NT2/D1 (cell line): ENCODE measurements at regions not wholly inside any gene's neighbourhood (a gene's known extent, or its start where the extent isn't known, plus 50 kb on each side); places are given as distances from the start of the nearest gene placed in this dataset.
A peak's percentile ranks its signal among the peaks of the same experiment; 100 is the strongest.

Experiments
- DNase-seq: peaks from one replicate; pipeline ENCODE4 v3.0.0-alpha.2; 2011; ENCODE audit warnings: low read depth, low spot score
- H3K27me3 ChIP-seq: 2 replicates; pipeline ENCODE4 v1.6.0; 2011; ENCODE audit warnings: mild to moderate bottlenecking; ENCODE audit not compliant: insufficient read length, insufficient read depth
- H3K36me3 ChIP-seq: 2 replicates; pipeline ENCODE4 v1.6.1; 2011; ENCODE audit warnings: mild to moderate bottlenecking, low read length, mixed read lengths; ENCODE audit not compliant: insufficient read depth, insufficient read length
- H3K4me1 ChIP-seq: 2 replicates; pipeline ENCODE4 v1.5.1; 2011; ENCODE audit not compliant: insufficient read depth, insufficient read length
- H3K4me3 ChIP-seq: 2 replicates; pipeline ENCODE4 v1.5.1; 2011; ENCODE audit warnings: low read depth; ENCODE audit not compliant: insufficient read length
- H3K9ac ChIP-seq: 2 replicates; pipeline ENCODE4 v1.6.0; 2011; ENCODE audit warnings: low read depth; ENCODE audit not compliant: insufficient read length
- H3K9me3 ChIP-seq: 2 replicates; pipeline ENCODE4 v1.5.1; 2011; ENCODE audit warnings: mild to moderate bottlenecking, low read length; ENCODE audit not compliant: insufficient read depth
- SUZ12 ChIP-seq: IDR thresholded peaks from 2 replicates; pipeline ENCODE4 v1.6.1; 2011; ENCODE audit not compliant: insufficient read length, insufficient read depth; ENCODE audit errors: extremely low read depth
- YY1 ChIP-seq: IDR thresholded peaks from 2 replicates; pipeline ENCODE4 v1.6.1; 2011; ENCODE audit not compliant: insufficient read length, insufficient read depth
- ZNF274 ChIP-seq: IDR thresholded peaks from 2 replicates; pipeline ENCODE4 v1.6.1; 2011; ENCODE audit warnings: mild to moderate bottlenecking, low read depth, low read length

DNA sequence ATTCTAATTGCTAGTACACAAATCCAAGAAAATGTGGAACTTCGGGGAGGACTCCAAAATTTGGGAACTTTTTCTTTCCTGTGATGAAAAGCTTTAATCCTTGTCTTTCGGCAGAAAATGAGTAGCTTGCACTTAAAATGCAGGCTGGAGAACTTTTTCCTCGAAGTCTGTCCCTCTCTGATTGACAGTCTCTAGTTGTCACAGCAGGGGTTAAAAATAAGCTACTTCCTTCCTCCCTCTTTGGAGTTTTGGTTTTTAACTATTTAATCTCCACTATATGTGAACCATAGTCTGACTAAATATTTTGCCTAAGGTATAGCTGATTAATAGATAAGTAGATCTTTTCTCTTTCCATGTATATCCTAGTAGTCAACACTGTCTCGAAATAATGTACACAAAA, 66.8 kb upstream of the MBOAT1 start:
- Histone ChIP-seq H3K36me3 (no peaks in the 10 kb centered on the region), H3K27me3 (no peaks in the 10 kb centered on the region), H3K4me1 (peaks cover 3% of the 10 kb centered on the region), H3K9ac (no peak overlapping the region), H3K4me3 (no peak overlapping the region), H3K9me3 (no peaks in the 10 kb centered on the region)
- TF ChIP-seq YY1 (no peak), SUZ12 (no peak), ZNF274 (no peak)
- DNase-seq = no peak

DNA sequence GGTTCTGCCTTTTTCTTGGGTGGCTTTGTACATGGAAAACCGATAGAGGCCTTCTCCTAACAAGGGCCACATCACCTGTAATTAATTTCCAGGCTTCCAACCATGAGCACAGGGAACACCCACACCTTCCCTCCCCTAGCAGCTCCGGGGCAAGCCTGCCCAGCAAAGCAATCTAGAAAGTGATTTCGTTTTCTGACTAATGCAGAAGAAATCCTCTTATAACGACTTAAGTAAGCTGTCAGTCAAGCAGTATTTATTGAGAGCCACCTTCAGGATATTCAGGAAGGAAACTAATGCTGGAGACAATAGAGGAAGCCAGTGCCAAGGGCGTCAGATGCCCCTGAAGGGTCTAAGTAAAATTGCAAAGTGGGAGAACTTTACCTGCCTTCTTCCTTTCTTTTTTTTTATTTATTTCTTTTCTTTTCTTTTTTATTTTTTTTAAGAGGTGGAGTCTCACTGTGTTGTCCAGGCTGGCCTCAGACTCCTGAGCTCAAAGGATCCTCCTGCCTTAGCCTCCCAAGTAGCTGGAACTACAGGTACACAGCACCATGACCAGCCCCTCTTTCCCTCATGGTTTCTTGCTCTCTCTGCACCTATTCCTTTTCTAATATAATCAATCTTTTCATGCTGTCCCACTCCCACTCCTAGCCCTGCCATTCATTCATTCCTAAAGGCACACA, 67.5 kb upstream of the MBOAT1 start:
- TF ChIP-seq YY1 (no peak), SUZ12 (no peak), ZNF274 (no peak)

DNA sequence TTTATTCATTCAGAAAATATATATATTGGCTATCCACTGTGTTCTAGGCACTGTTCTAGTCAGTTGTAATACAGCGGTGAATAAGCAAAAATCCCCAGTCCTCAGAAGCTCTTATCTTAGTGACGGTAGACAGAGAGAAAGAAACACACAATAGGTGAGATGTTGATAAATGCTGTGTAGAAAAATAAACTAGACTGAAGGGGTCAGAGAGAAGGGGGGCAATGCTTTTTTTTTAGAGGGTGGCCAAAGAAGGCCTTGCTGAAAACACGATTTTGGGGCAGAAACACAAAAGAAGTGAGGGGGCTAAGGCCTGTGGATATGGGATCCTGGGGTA, 68.0 kb upstream of the MBOAT1 start:
- no peaks in the 10 kb centered on the region for H3K9me3 ChIP-seq
- no peaks in the 10 kb centered on the region for H3K36me3 ChIP-seq
- no peak for TF ChIP-seq SUZ12
- no peak for TF ChIP-seq ZNF274
- no peak for TF ChIP-seq YY1
- no peak for DNase-seq
- H3K9ac ChIP-seq = no peak overlapping the region
- H3K27me3 ChIP-seq = no peaks in the 10 kb centered on the region
- H3K4me3 ChIP-seq = no peak overlapping the region
- H3K4me1 ChIP-seq = peaks cover 3% of the 10 kb centered on the region

More for the DNA sequence above, 67.5 kb upstream of the MBOAT1 start:
- no peak overlapping the region for H3K4me3 ChIP-seq
- peaks cover 3% of the 10 kb centered on the region for H3K4me1 ChIP-seq
- H3K27me3 ChIP-seq = no peaks in the 10 kb centered on the region
- no peaks in the 10 kb centered on the region for H3K36me3 ChIP-seq
- no peak for DNase-seq
- no peak overlapping the region for H3K9ac ChIP-seq
- no peaks in the 10 kb centered on the region for H3K9me3 ChIP-seq

- Histone ChIP-seq H3K27me3 (no peaks in the 10 kb centered on the region), H3K4me3 (no peak overlapping the region), H3K9me3 (no peaks in the 10 kb centered on the region), H3K4me1 (no peaks in the 10 kb centered on the region), H3K9ac (no peak overlapping the region), H3K36me3 (no peaks in the 10 kb centered on the region)
- TF ChIP-seq ZNF274 = no peak
- TF ChIP-seq YY1 = no peak
- TF ChIP-seq SUZ12 = no peak
- no peak for DNase-seq
Observed at GRCh38 chr6:20284672-20285071, 72.4 kb upstream of the MBOAT1 start.

GRCh38 chr6:20286968-20287565, 74.8 kb upstream of the MBOAT1 start:
- Histone ChIP-seq H3K9ac (no peak overlapping the region), H3K27me3 (no peaks in the 10 kb centered on the region), H3K4me1 (no peaks in the 10 kb centered on the region), H3K9me3 (no peaks in the 10 kb centered on the region), H3K4me3 (no peak overlapping the region), H3K36me3 (no peaks in the 10 kb centered on the region)
- DNase-seq = no peak
- TF ChIP-seq SUZ12 (no peak), YY1 (no peak), ZNF274 (no peak)

GRCh38 chr6:20291764-20292580, 79.7 kb upstream of the MBOAT1 start:
- Histone ChIP-seq H3K36me3 (no peaks in the 10 kb centered on the region), H3K27me3 (no peaks in the 10 kb centered on the region), H3K4me1 (no peaks in the 10 kb centered on the region), H3K4me3 (no peak overlapping the region), H3K9me3 (no peaks in the 10 kb centered on the region), H3K9ac (no peak overlapping the region)
- peak; percentile 85 for DNase-seq
- TF ChIP-seq SUZ12 (no peak), YY1 (no peak), ZNF274 (no peak)

GRCh38 chr6:20292905-20293304, 80.6 kb upstream of the MBOAT1 start:
- TF ChIP-seq SUZ12 (no peak), ZNF274 (no peak), YY1 (no peak)
- no peak for DNase-seq
- H3K36me3 ChIP-seq = no peaks in the 10 kb centered on the region
- no peaks in the 10 kb centered on the region for H3K4me1 ChIP-seq
- H3K9me3 ChIP-seq = no peaks in the 10 kb centered on the region
- H3K9ac ChIP-seq = no peak overlapping the region
- H3K27me3 ChIP-seq = no peaks in the 10 kb centered on the region
- no peak overlapping the region for H3K4me3 ChIP-seq
